Testis (tissue), 2 donors: ENCODE measurements at regions not wholly inside any gene's neighbourhood (a gene's known extent, or its start where the extent isn't known, plus 50 kb on each side); places are given as distances from the start of the nearest gene placed in this dataset.

Experiments
- DNase-seq: peaks from one replicate; pipeline ENCODE4 v3.0.0-alpha.2; 2019
- H3K27ac ChIP-seq, 2 donors: fragments of 200-600 bp; sonication (generic); one replicate each; pipeline ENCODE4 v1.5.1; 2019
- H3K27me3 ChIP-seq: fragments of 200-600 bp; sonication (generic); one replicate; pipeline ENCODE4 v1.5.1; 2019
- H3K36me3 ChIP-seq: fragments of 200-600 bp; sonication (generic); one replicate; pipeline ENCODE4 v1.5.1; 2017; ENCODE audit warnings: low read depth; ENCODE audit errors: missing control alignments
- H3K4me1 ChIP-seq: fragments of 200-600 bp; sonication (generic); one replicate; pipeline ENCODE4 v1.5.1; 2019
- H3K4me3 ChIP-seq, 2 donors: fragments of 200-600 bp; sonication (generic); one replicate each; pipeline ENCODE4 v1.5.1; 2017 to 2019
- H3K9me3 ChIP-seq: fragments of 200-600 bp; sonication (generic); one replicate; pipeline ENCODE4 v1.5.1; 2017
- POLR2A ChIP-seq: fragments of 450-650 bp; IDR thresholded peaks from one replicate; pipeline ENCODE4 v1.6.1; 2017; ENCODE audit warnings: antibody characterized with exemption, mild to moderate bottlenecking, moderate library complexity
- WGBS, 2 donors: methylation state at CpG; one replicate each; pipeline ENCODE4 v1.1.5; 2018; 5-methylcytosine and 5-hydroxymethylcytosine counted together
- intact Hi-C: fragments of 100-400 bp; cut with DNase I; formaldehyde crosslinking; loops from one replicate; pipeline ENCODE4 v1.15.1; 2023; ENCODE audit warnings: low total_unique reads
- TF ChIP-seq, protein P1 (sequence below), 3 experiments: fragments of 450-650 bp in 2 of 3; fragments of 200-600 bp in 1 of 3; sonication (generic) in 1 of 3; IDR thresholded peaks; one replicate each; pipeline ENCODE4 v1.5.1; 2016 to 2019; ENCODE audit warnings: antibody characterized with exemption in 3 of 3, mild to moderate bottlenecking in 2 of 3, moderate library complexity in 1 of 3

DNA sequence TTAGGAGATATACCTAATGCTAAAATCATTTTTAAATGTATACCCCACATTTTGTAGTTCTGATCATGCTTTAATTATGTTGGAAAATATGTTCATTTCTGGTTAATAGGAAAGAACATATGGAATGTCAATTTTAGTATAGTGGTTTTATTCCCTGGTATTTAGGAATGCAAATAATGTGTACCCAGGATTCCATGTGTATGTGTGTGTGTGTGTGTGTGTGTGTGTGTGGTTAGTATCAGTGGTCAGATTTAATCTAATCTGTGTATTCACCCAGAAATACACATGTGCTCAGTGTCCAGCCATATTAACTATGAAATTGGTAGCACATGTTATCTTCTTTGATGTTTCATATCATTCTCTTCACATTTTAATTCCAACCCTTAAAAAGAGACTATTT is 233.5 kb upstream of the DCBLD2 start:
- H3K27ac ChIP-seq, result no peak overlapping the region
- no peaks in the 10 kb centered on the region for H3K9me3 ChIP-seq
- H3K36me3 ChIP-seq, result no peaks in the 10 kb centered on the region
- H3K4me1 ChIP-seq, result no peaks in the 10 kb centered on the region
- no peak overlapping the region for H3K4me3 ChIP-seq
- no peak for DNase-seq
- H3K27me3 ChIP-seq, result no peaks in the 10 kb centered on the region
- intact Hi-C loops, result no loop called here
- TF ChIP-seq, protein P1, sequence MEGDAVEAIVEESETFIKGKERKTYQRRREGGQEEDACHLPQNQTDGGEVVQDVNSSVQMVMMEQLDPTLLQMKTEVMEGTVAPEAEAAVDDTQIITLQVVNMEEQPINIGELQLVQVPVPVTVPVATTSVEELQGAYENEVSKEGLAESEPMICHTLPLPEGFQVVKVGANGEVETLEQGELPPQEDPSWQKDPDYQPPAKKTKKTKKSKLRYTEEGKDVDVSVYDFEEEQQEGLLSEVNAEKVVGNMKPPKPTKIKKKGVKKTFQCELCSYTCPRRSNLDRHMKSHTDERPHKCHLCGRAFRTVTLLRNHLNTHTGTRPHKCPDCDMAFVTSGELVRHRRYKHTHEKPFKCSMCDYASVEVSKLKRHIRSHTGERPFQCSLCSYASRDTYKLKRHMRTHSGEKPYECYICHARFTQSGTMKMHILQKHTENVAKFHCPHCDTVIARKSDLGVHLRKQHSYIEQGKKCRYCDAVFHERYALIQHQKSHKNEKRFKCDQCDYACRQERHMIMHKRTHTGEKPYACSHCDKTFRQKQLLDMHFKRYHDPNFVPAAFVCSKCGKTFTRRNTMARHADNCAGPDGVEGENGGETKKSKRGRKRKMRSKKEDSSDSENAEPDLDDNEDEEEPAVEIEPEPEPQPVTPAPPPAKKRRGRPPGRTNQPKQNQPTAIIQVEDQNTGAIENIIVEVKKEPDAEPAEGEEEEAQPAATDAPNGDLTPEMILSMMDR (IDR thresholded peaks at IDR 0.05), result no peak
- TF ChIP-seq POLR2A, result no peak

DNA sequence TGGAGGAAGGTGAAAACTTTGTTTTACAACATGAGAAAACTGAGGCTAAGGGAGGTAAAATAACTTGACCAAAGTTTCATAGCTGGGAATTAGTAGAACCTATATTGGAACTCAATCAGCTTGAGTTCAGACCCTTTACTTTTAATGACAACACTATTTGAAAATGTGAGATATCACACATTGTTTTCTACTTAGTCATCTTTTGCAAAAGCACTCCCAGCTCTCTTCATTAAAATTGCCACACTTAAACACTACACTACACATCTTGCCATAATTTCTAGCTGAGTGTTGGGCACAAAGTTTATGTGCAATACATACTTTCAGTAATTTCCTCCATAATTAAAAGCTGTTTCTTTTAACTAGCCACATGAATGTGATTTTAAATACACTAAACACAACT is 230.4 kb upstream of the DCBLD2 start:
- intact Hi-C loops, result no loop called here
- H3K27me3 ChIP-seq, result no peaks in the 10 kb centered on the region
- no peaks in the 10 kb centered on the region for H3K36me3 ChIP-seq
- no peak for TF ChIP-seq POLR2A
- TF ChIP-seq, protein P1 (IDR thresholded peaks at IDR 0.05), result no peak
- H3K9me3 ChIP-seq, result no peaks in the 10 kb centered on the region
- H3K4me1 ChIP-seq, result no peaks in the 10 kb centered on the region
- no peak overlapping the region for H3K27ac ChIP-seq
- no peak for DNase-seq
- H3K4me3 ChIP-seq, result no peak overlapping the region

DNA sequence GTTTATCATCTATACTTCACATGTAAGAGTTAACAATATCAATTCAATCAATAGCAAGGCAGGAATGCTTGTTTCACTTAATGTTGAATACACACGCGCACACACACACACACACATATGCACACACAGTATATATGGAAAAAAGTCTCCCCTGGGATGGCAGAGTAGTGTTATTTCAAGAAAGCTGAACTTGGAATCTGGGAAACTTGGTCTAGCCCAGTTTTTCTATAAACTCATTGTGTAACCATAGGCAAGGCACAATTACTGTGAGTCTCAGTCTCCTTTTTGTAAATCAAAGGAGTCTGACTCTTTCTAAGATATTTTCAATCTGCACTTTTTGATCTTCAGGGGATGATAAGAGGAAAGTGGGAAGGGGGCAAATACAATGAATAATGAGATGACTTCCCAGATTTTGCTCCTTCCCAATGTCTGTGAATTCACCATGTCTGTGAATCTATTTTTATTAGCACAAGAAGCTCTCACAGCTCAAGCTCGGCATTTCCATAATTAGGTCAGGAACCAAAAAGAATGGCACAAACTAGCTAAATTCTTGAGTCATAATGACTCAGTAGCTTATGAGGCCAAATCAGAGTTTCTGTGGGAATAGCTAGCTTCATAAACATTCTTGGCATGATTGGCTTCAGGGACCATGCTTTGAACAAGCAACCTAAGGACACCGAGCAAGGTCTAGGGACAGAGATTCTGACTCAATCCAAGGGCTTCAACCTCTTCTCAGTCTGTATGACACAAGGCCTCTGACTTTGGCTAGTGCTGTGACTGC is 227.4 kb upstream of the DCBLD2 start:
- 61 to 62% methylated on average over 4 of the region's 4 CpGs for WGBS, 2 donors
- Histone ChIP-seq H3K4me3 (no peak overlapping the region), H3K27ac (no peak overlapping the region), H3K4me1 (no peaks in the 10 kb centered on the region), H3K9me3 (no peaks in the 10 kb centered on the region), H3K27me3 (no peaks in the 10 kb centered on the region), H3K36me3 (no peaks in the 10 kb centered on the region)
- no peak for DNase-seq
- TF ChIP-seq, protein P1 (IDR thresholded peaks at IDR 0.05), result no peak
- TF ChIP-seq POLR2A, result no peak
- intact Hi-C loops, result no loop called here

GRCh38 chr3:99128235-99128634 is 226.7 kb upstream of the DCBLD2 start:
- H3K4me1 ChIP-seq, result no peaks in the 10 kb centered on the region
- no peaks in the 10 kb centered on the region for H3K27me3 ChIP-seq
- no peak overlapping the region for H3K27ac ChIP-seq
- no peaks in the 10 kb centered on the region for H3K9me3 ChIP-seq
- no peaks in the 10 kb centered on the region for H3K36me3 ChIP-seq
- no peak for TF ChIP-seq POLR2A
- TF ChIP-seq, protein P1 (IDR thresholded peaks at IDR 0.05), result no peak
- H3K4me3 ChIP-seq, result no peak overlapping the region
- WGBS, 2 donors, result 71 to 76% methylated on average over 2 of the region's 2 CpGs
- no peak for DNase-seq
- intact Hi-C loops, result no loop called here

GRCh38 chr3:99126316-99126715 is 224.8 kb upstream of the DCBLD2 start:
- H3K27ac ChIP-seq, result no peak overlapping the region
- no peak for DNase-seq
- 67% methylated on average over 1 of the region's 1 CpG for WGBS, 2 donors
- H3K27me3 ChIP-seq, result no peaks in the 10 kb centered on the region
- no peaks in the 10 kb centered on the region for H3K4me1 ChIP-seq
- TF ChIP-seq POLR2A, result no peak
- TF ChIP-seq, protein P1 (IDR thresholded peaks at IDR 0.05), result no peak
- H3K36me3 ChIP-seq, result no peaks in the 10 kb centered on the region
- H3K9me3 ChIP-seq, result no peaks in the 10 kb centered on the region
- no peak overlapping the region for H3K4me3 ChIP-seq
- intact Hi-C loops, result no loop called here
